Common myeloid progenitor, CD34-positive (primary cell): ENCODE measurements at regions not wholly inside any gene's neighbourhood (a gene's known extent, or its start where the extent isn't known, plus 50 kb on each side); places are given as distances from the start of the nearest gene placed in this dataset.
A peak's percentile ranks its signal among the peaks of the same experiment; 100 is the strongest.

Experiments
- CTCF ChIA-PET: fragments of 350-600 bp; sonication (Branson Sonifier 250); formaldehyde crosslinking; loops from one replicate; lab custom pipeline; 2021; ENCODE audit warnings: antibody characterized with exemption; lab: Charles Lee
- POLR2A ChIA-PET: fragments of 350-600 bp; sonication (Branson Sonifier 250); formaldehyde crosslinking; loops from one replicate; lab custom pipeline; 2021; ENCODE audit warnings: antibody characterized with exemption; lab: Charles Lee
- DNase-seq, 3 donors: peaks; one replicate each; pipeline versions ENCODE4 v3.0.0 to v3.0.0-alpha.2; 2013
- H3K27ac ChIP-seq, 2 experiments: 1 replicate in 1 of 2; 2 replicates in 1 of 2; pipeline ENCODE4 v1.7.0; 2013; ENCODE audit warnings: inconsistent platforms in 2 of 2, low read length in 2 of 2, mild to moderate bottlenecking in 2 of 2, low read depth in 1 of 2, moderate library complexity in 1 of 2; ENCODE audit not compliant: severe bottlenecking in 2 of 2, insufficient read depth in 1 of 2, poor library complexity in 1 of 2
- H3K27me3 ChIP-seq, 5 experiments: replicated peaks in 2 of 5; 1 replicate in 3 of 5; 2 replicates in 2 of 5; pipeline versions ENCODE4 v1.6.1 to v1.7.0; 2013; ENCODE audit warnings: low read length in 4 of 5, mild to moderate bottlenecking in 2 of 5, moderate library complexity in 2 of 5, inconsistent platforms in 1 of 5; ENCODE audit not compliant: insufficient read depth in 5 of 5, control insufficient read depth in 4 of 5
- H3K36me3 ChIP-seq, 4 experiments: 1 replicate in 2 of 4; 2 replicates in 2 of 4; pipeline versions ENCODE4 v1.6.1 to v1.7.0; 2013; ENCODE audit warnings: low read length in 3 of 4, control low read depth in 1 of 4, mild to moderate bottlenecking in 1 of 4; ENCODE audit not compliant: control insufficient read depth in 4 of 4, insufficient read depth in 4 of 4
- H3K4me1 ChIP-seq, 4 experiments: 1 replicate in 3 of 4; 2 replicates in 1 of 4; pipeline versions ENCODE4 v1.6.1 to v1.7.1; 2013; ENCODE audit warnings: low read length in 3 of 4, mild to moderate bottlenecking in 3 of 4, control low read depth in 1 of 4, inconsistent platforms in 1 of 4, moderate library complexity in 1 of 4; ENCODE audit not compliant: control insufficient read depth in 4 of 4, insufficient read depth in 4 of 4; ENCODE audit errors: control extremely low read depth in 1 of 4
- H3K4me3 ChIP-seq, 7 experiments: 1 replicate in 4 of 7; 2 replicates in 3 of 7; pipeline versions ENCODE4 v1.5.1 to v1.7.0; 2013; ENCODE audit warnings: mild to moderate bottlenecking in 7 of 7, low read length in 6 of 7, moderate library complexity in 6 of 7, inconsistent platforms in 2 of 7, low read depth in 2 of 7, control low read depth in 1 of 7; ENCODE audit not compliant: insufficient read depth in 4 of 7, control insufficient read depth in 1 of 7; ENCODE audit errors: extremely low read depth in 1 of 7
- H3K9me3 ChIP-seq, 5 experiments: 1 replicate in 4 of 5; 2 replicates in 1 of 5; pipeline versions ENCODE4 v1.6.1 to v1.7.1; 2013; ENCODE audit warnings: low read length in 4 of 5, mild to moderate bottlenecking in 2 of 5, inconsistent platforms in 1 of 5, low read depth in 1 of 5, moderate library complexity in 1 of 5; ENCODE audit not compliant: control insufficient read depth in 4 of 5, insufficient read depth in 2 of 5; ENCODE audit errors: control extremely low read depth in 1 of 5
- WGBS: methylation state at CpG from one replicate; pipeline ENCODE4 v1.1.5; 2013; ENCODE audit not compliant: insufficient coverage; 5-methylcytosine and 5-hydroxymethylcytosine counted together

DNA sequence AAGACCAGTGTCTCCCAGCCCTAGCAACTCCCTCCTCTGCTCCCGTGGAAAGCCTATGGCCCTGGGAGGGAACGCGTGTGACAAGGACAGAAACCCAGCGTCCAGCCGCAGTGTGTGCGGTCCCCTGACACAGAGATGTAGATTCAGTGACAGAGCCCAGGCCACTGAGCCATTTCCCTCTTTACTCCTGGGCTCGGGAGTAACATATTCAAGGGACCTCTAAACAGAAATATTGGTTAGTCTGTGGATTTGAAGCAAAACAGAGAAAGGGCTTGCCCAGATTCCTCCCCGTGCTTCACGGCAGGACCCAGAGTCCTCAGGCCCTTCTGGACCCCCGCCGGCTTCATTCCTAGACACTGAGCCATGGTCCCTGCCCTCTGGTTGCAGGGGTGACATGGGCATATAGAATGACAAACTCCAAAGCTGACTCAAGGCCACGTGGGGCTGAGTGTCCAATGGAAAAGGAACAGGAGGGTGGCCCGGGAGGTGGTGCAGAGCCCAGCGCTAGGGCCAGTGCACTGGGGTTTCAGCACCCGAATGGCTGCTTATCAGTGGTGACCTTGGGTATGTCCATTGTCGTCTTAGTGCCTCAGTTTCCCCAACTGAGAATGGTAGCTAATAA lies 248.2 kb downstream of the QKI start:
- no peak for DNase-seq
- WGBS: 97% methylated on average over 13 of the region's 16 CpGs
- H3K36me3 ChIP-seq: no peaks in the 10 kb centered on the region
- CTCF ChIA-PET: no interaction called here
- POLR2A ChIA-PET: no interaction called here
- H3K9me3 ChIP-seq: no peaks in the 10 kb centered on the region
- peaks cover 0 to 87% (median 25%) of the 10 kb centered on the region in 5 experiments for H3K27me3 ChIP-seq
- peaks cover 2 to 23% (median 9%) of the 10 kb centered on the region in 4 experiments for H3K4me1 ChIP-seq
- H3K4me3 ChIP-seq: no peak overlapping the region
- no peak overlapping the region for H3K27ac ChIP-seq

DNA sequence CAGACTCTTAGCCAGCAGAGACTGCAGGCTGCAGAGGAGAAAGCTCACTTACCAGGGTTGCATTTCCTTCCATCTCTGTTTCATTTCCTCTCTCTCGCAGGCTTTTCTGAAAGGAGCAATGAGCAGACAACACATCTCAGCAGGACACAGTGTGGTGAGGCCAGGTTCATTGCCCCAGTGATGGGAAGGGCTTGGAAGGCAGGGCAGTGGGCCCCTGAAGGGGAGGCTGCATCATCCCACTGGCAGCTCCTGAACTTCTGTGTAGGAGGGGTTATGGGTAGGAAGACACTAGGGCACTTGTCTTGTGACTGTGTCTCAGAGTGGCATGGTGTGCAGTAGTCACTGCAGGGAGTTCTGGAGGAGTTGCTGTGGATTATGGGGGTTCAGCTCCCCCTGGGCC lies 246.8 kb downstream of the QKI start:
- Histone ChIP-seq H3K36me3 (no peaks in the 10 kb centered on the region), H3K4me3 (no peak overlapping the region), H3K4me1 (peaks cover 0 to 9% (median 0%) of the 10 kb centered on the region in 4 experiments), H3K27ac (no peak overlapping the region), H3K27me3 (peaks cover 0 to 83% (median 25%) of the 10 kb centered on the region in 5 experiments), H3K9me3 (peaks cover 0 to 3% (median 0%) of the 10 kb centered on the region in 5 experiments)
- ChIA-PET CTCF (interaction anchor here (0.7 kb wide), 1 partner anchor 11 kb away, joined by 3 read pairs; no protein-coding TSS in a partner anchor), POLR2A (no interaction called here)
- DNase-seq: no peak
- WGBS: 0% methylated on average over 1 of the region's 1 CpG

DNA sequence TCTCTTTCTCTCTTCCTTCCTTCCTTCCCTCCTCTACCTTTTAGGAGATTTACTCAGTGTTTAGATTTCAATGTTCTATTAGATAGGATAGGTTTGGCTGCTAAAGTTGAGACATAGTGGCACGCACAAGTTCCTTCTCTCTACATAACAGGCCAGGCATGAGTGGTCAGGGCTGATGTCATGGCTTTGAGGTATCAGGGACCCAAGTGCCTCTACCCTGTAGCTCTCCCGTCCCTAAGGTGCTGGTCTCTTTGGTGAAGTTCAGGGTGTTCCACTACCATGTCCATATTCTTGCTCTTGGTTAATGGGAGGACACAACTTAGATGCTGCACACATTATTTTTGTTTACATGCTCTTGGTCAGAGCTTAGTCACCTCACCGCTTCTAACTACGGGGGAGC lies 245.3 kb downstream of the QKI start:
- Histone ChIP-seq H3K9me3 (peaks cover 0 to 3% (median 0%) of the 10 kb centered on the region in 5 experiments), H3K4me3 (no peak overlapping the region), H3K27me3 (peaks cover 0 to 72% (median 25%) of the 10 kb centered on the region in 5 experiments), H3K4me1 (peaks cover 0 to 8% (median 0%) of the 10 kb centered on the region in 4 experiments), H3K27ac (no peak overlapping the region), H3K36me3 (no peaks in the 10 kb centered on the region)
- ChIA-PET POLR2A (no interaction called here), CTCF (no interaction called here)
- no peak for DNase-seq
- WGBS: 93% methylated on average over 4 of the region's 4 CpGs

DNA sequence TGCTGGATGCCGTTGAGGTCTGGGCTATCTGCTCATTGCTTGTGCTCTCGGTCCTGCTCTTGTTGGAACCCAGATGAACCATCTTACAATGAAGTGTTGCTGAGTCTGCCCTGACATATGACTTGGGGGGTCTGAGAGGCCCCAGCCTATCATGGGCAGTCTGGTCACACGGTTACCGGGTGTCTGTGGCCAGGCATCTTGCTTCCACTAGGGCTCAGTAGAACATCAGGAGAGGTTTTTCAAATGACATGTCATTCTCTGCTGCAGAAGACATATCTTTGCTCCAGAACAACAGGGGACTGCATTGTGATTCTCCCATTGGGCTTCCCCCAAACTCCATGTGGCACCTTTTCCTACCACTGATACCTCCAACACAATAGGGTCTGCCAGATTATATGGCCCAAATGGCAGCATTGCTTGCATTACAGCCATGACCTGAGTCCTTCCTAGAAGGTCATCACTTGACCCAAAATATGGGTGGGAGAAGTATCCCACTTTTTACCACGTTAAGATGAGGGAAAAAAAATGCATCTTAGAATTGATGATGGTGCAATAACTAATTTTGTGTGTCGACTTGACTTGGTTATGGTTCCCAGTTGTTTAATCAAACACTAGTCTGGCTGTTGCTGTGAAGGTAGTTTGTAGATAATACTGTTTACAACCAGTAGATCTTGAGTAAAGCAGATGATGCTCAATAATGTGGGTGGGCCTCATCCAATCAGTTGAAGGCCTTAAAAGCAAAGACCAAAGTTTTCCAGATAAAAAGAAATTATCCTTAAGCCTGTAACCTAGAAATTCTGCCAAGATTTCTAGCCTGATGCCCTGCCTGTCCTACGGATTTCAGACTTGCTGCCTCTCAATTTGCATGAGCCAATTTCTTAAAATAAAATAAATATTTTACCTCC lies 241.0 kb downstream of the QKI start:
- POLR2A ChIA-PET: no interaction called here
- 93% methylated on average over 7 of the region's 7 CpGs for WGBS
- CTCF ChIA-PET: interaction anchor here (0.8 kb wide), 1 partner anchor 16 kb away, joined by 3 read pairs; no protein-coding TSS in a partner anchor

DNA sequence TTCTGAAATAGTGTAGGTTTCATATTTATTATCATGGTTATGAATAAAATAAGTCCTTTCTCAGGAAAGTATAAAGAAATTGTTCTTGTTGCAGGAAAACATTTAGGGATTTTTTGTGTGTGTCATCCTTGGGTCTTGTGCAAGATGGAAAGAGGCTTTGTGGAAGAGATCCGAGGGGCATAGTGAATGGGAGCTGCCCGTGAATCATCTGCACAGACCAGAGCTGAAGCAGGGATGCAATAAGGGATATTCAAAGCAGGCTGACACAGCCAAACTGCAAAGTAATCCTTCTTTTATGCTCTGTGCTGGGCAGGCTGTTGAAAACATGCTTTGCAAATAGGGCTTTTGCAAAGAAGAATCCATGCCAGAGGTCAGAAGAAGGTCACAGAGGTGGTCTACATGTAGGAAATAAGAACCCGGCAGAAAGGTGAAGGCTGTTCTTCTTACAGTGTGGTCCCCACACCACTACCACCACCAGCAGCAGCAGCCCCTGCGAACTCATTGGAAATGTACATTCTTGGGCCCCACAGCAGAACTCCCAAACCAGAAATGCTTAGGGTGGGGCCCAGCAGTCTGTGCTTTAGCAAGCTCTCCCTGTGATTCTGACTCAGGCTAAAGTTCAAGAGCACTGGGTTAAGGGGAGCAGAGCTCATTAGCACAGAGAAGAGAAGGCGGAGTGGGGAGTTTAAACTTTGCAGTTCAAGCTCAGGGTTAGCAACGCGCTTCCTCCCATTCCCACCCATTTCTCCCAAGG lies 237.6 kb downstream of the QKI start:
- Histone ChIP-seq H3K4me1 (no peaks in the 10 kb centered on the region), H3K4me3 (no peak overlapping the region), H3K27ac (no peak overlapping the region), H3K9me3 (no peaks in the 10 kb centered on the region), H3K27me3 (peaks cover 0 to 29% (median 3%) of the 10 kb centered on the region in 5 experiments), H3K36me3 (no peaks in the 10 kb centered on the region)
- POLR2A ChIA-PET: no interaction called here
- 98% methylated on average over 4 of the region's 7 CpGs for WGBS
- no peak for DNase-seq
- CTCF ChIA-PET: no interaction called here

More for the DNA sequence above, 241.0 kb downstream of the QKI start:
- Histone ChIP-seq H3K36me3 (no peaks in the 10 kb centered on the region), H3K27me3 (peaks cover 0 to 45% (median 11%) of the 10 kb centered on the region in 5 experiments), H3K9me3 (peaks cover 0 to 3% (median 0%) of the 10 kb centered on the region in 5 experiments), H3K27ac (no peak overlapping the region), H3K4me3 (no peak overlapping the region), H3K4me1 (no peaks in the 10 kb centered on the region)
- DNase-seq: peak in 1 of 3 donors; percentile 24

DNA sequence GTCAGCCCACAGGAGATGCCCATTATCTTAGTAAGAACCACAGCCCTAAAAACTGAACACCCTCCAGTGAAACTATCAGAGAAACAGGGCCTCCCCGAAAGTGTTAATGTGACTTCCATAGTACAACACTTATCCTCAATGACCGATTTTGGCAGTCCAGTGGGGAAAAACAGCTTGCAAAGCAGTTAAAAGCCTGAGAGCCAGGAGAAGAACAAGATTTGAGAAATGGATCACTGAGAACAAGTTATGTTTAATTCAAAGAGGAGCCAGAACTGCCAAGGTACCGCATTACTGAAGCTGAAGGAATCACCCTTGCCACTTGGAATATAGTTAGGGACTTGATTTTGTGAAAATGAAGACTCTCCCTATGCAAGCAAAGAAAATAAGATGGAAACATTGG lies 236.9 kb downstream of the QKI start:
- DNase-seq: no peak
- Histone ChIP-seq H3K27ac (no peak overlapping the region), H3K27me3 (peaks cover 0 to 31% (median 3%) of the 10 kb centered on the region in 5 experiments), H3K9me3 (no peaks in the 10 kb centered on the region), H3K4me1 (no peaks in the 10 kb centered on the region), H3K4me3 (no peak overlapping the region), H3K36me3 (no peaks in the 10 kb centered on the region)
- CTCF ChIA-PET: no interaction called here
- WGBS: 98% methylated on average over 3 of the region's 3 CpGs
- POLR2A ChIA-PET: no interaction called here
